Endothelial cell of umbilical vein (primary cell): ENCODE measurements at regions not wholly inside any gene's neighbourhood (a gene's known extent, or its start where the extent isn't known, plus 50 kb on each side); places are given as distances from the start of the nearest gene placed in this dataset.

Experiments used
- BruUV-seq: library from RNA; stranded (reverse); fragments of 400-500 nt; replicated peaks from 2 replicates; lab custom pipeline; 2021; lab: Mats Ljungman, UMichigan
- CTCF ChIA-PET: fragments of 300-600, 350-600 bp; sonication (Branson Sonifier 250); formaldehyde crosslinking; loops from one replicate; lab custom pipeline; 2021; ENCODE audit warnings: antibody characterized with exemption, inconsistent platforms; lab: Charles Lee
- POLR2A ChIA-PET: fragments of 300-600, 350-600 bp; sonication (Branson Sonifier 250); formaldehyde crosslinking; loops from one replicate; lab custom pipeline; 2021; ENCODE audit warnings: antibody characterized with exemption, inconsistent platforms; lab: Charles Lee
- DNase-seq: peaks from one replicate; pipeline ENCODE4 v3.0.0-alpha.2; 2011; ENCODE audit warnings: low read depth, low spot score
- FAIRE-seq: peaks from 2 replicates; lab custom pipeline; 2011; peaks lifted over from hg19 to GRCh38; lab: Jason Lieb, UNC
- H2AFZ ChIP-seq: 2 replicates; pipeline ENCODE4 v1.6.0; 2012; ENCODE audit warnings: low read depth, low read length, control low read depth, inconsistent platforms
- H3K27ac ChIP-seq: 2 replicates; pipeline ENCODE4 v1.5.1; 2011; ENCODE audit warnings: low read depth, mild to moderate bottlenecking, control low read depth, low read length, moderate library complexity; ENCODE audit not compliant: insufficient read depth
- H3K27me3 ChIP-seq, 2 experiments: 2 replicates each; pipeline versions ENCODE4 v1.6.0 to v1.6.1; 2011; ENCODE audit warnings: low read length in 2 of 2, mixed read lengths in 1 of 2; ENCODE audit not compliant: control insufficient read depth in 2 of 2, insufficient read depth in 2 of 2
- H3K36me3 ChIP-seq, 2 experiments: 2 replicates in 1 of 2; 3 replicates in 1 of 2; pipeline ENCODE4 v1.5.1; 2011; ENCODE audit warnings: low read length in 2 of 2, mild to moderate bottlenecking in 1 of 2, moderate library complexity in 1 of 2; ENCODE audit not compliant: control insufficient read depth in 2 of 2, insufficient read depth in 2 of 2; ENCODE audit errors: extremely low read depth in 1 of 2
- H3K4me1 ChIP-seq: 3 replicates; pipeline ENCODE4 v1.5.1; 2011; ENCODE audit warnings: mild to moderate bottlenecking, low read length; ENCODE audit not compliant: control insufficient read depth, insufficient read depth; ENCODE audit errors: extremely low read depth
- H3K4me2 ChIP-seq: 2 replicates; pipeline ENCODE4 v1.6.1; 2011; ENCODE audit warnings: low read length, control low read depth, mixed read lengths; ENCODE audit not compliant: insufficient read depth
- H3K4me3 ChIP-seq, 3 experiments: fragments of 200-600 bp in 1 of 3; sonication (generic), shearing (Covaris generic) in 1 of 3; replicated peaks in 1 of 3; 2 replicates each; pipeline ENCODE4 v1.5.1; 2011 to 2016; ENCODE audit warnings: control low read depth in 3 of 3, low read length in 3 of 3, mild to moderate bottlenecking in 2 of 3, inconsistent platforms in 1 of 3, low read depth in 1 of 3, moderate library complexity in 1 of 3; ENCODE audit not compliant: insufficient read depth in 1 of 3
- H3K79me2 ChIP-seq: 2 replicates; pipeline ENCODE4 v1.6.0; 2012; ENCODE audit warnings: low read length, inconsistent platforms; ENCODE audit not compliant: control insufficient read depth, insufficient read depth
- H3K9ac ChIP-seq: replicated peaks from 2 replicates; pipeline ENCODE3; 2011; ENCODE audit warnings: low read length, control low read depth; ENCODE audit not compliant: insufficient read depth; ENCODE audit errors: extremely low read depth
- H3K9me1 ChIP-seq: replicated peaks from 3 replicates; pipeline ENCODE4 v1.6.0; 2011; ENCODE audit warnings: mild to moderate bottlenecking, low read length; ENCODE audit not compliant: control insufficient read depth, insufficient read depth; ENCODE audit errors: extremely low read depth
- H3K9me3 ChIP-seq: replicated peaks from 2 replicates; pipeline ENCODE4 v1.5.1; 2012; ENCODE audit warnings: low read length, inconsistent platforms; ENCODE audit not compliant: control insufficient read depth, insufficient read depth
- H4K20me1 ChIP-seq: replicated peaks from 2 replicates; pipeline ENCODE3; 2011; ENCODE audit warnings: mild to moderate bottlenecking, low read length; ENCODE audit not compliant: control insufficient read depth, insufficient read depth; ENCODE audit errors: extremely low read depth
- CTCF ChIP-seq, 2 donors: IDR thresholded peaks; 1 replicate in 1 of 2; 2 replicates in 1 of 2; pipeline ENCODE4 v1.5.1; 2011; ENCODE audit warnings: low read length in 2 of 2, mild to moderate bottlenecking in 2 of 2, moderate library complexity in 2 of 2, control low read depth in 1 of 2, inconsistent platforms in 1 of 2, low read depth in 1 of 2; ENCODE audit not compliant: insufficient read depth in 1 of 2; ENCODE audit errors: extremely low read depth in 1 of 2
- EZH2 ChIP-seq: IDR thresholded peaks from 2 replicates; pipeline ENCODE4 v1.6.1; 2012; ENCODE audit warnings: borderline replicate concordance, low read depth, mild to moderate bottlenecking, moderate library complexity, low read length, inconsistent platforms; ENCODE audit not compliant: severe bottlenecking
- FOS ChIP-seq: IDR thresholded peaks from 2 replicates; pipeline ENCODE4 v1.6.1; 2011; ENCODE audit warnings: mild to moderate bottlenecking, low read length, moderate library complexity, borderline replicate concordance; ENCODE audit not compliant: insufficient read depth
- GATA2 ChIP-seq: IDR thresholded peaks from 2 replicates; pipeline ENCODE4 v1.7.0; 2011; ENCODE audit warnings: low read depth, mild to moderate bottlenecking, moderate library complexity, mixed read lengths, low read length; ENCODE audit not compliant: insufficient read length, insufficient read depth
- JUN ChIP-seq: IDR thresholded peaks from 2 replicates; pipeline ENCODE4 v1.6.1; 2011; ENCODE audit warnings: borderline replicate concordance, low read depth; ENCODE audit not compliant: insufficient read length, insufficient read depth
- MAX ChIP-seq: IDR thresholded peaks from 2 replicates; pipeline ENCODE4 v1.6.1; 2011; ENCODE audit not compliant: insufficient read depth, insufficient read length
- MYC ChIP-seq: IDR thresholded peaks from one replicate; pipeline ENCODE4 v1.6.1; 2011; ENCODE audit warnings: mild to moderate bottlenecking, low read depth, low read length
- POLR2A ChIP-seq: IDR thresholded peaks from 2 replicates; pipeline ENCODE4 v1.6.1; 2012; ENCODE audit warnings: low read depth, mild to moderate bottlenecking, control low read depth, low read length
- POLR2AphosphoS5 ChIP-seq: IDR thresholded peaks from 2 replicates; pipeline ENCODE4 v1.6.1; 2012; ENCODE audit warnings: low read depth, mild to moderate bottlenecking, control low read depth, low read length, moderate library complexity; ENCODE audit not compliant: insufficient read depth
- dilution Hi-C: fragments of 300-500 bp; cut with MboI; formaldehyde crosslinking; loops from one replicate; pipeline ENCODE4 v1.15.0; 2019; ENCODE audit warnings: low sequenced_read_pairs; ENCODE audit not compliant: extremely low pct_ligation_motif_present
- intact Hi-C: fragments of 100-400 bp; cut with micrococcal nuclease; formaldehyde crosslinking; loops from one replicate; pipeline ENCODE4 v1.10.0; 2022

GRCh38 chr6:3906846-3907151, 57.6 kb downstream of the FAM50B start:
- Histone ChIP-seq H3K9ac (no peak overlapping the region), H3K4me3 (no peak overlapping the region), H3K9me1 (no peaks in the 10 kb centered on the region), H3K27ac (no peak overlapping the region), H3K4me2 (no peak overlapping the region), H2AFZ (no peak overlapping the region), H3K79me2 (peaks cover 63% of the 10 kb centered on the region), H3K27me3 (no peaks in the 10 kb centered on the region), H3K36me3 (no peaks in the 10 kb centered on the region), H3K4me1 (peaks cover 50% of the 10 kb centered on the region), H3K9me3 (no peaks in the 10 kb centered on the region), H4K20me1 (no peaks in the 10 kb centered on the region)
- dilution Hi-C loops: no loop called here
- ChIA-PET POLR2A (no interaction called here), CTCF (interaction anchor here (1.3 to 1.6 kb wide), 3 partner anchors 12 to 71 kb away, joined by 4 to 9 read pairs (median 4); no protein-coding TSS in a partner anchor)
- no peak for FAIRE-seq
- TF ChIP-seq GATA2 (no peak), MAX (no peak), MYC (no peak), POLR2AphosphoS5 (no peak), FOS (no peak), CTCF (IDR thresholded peaks at IDR 0.05; ENCODE audit: extremely low read depth in 1 of 2, insufficient read depth in 1 of 2, low read depth in 1 of 2, low read length in 2 of 2) (no peak), EZH2 (no peak), JUN (no peak), POLR2A (no peak)
- intact Hi-C loops: no loop called here
- no TSS peak for BruUV-seq
- DNase-seq: no peak
